Prostate gland (tissue), 2 donors: ENCODE measurements at regions not wholly inside any gene's neighbourhood (a gene's known extent, or its start where the extent isn't known, plus 50 kb on each side); places are given as distances from the start of the nearest gene placed in this dataset.

Experiments used
- POLR2A ChIP-seq: fragments of 450-650 bp; IDR thresholded peaks from one replicate; pipeline ENCODE4 v1.6.1; 2016; ENCODE audit warnings: antibody characterized with exemption, mild to moderate bottlenecking
- TF ChIP-seq, protein P1 (sequence below), 4 experiments: fragments of 200-600 bp in 2 of 4; fragments of 450-650 bp in 2 of 4; sonication (generic) in 2 of 4; IDR thresholded peaks; 1 replicate in 3 of 4; 2 replicates in 1 of 4; pipeline ENCODE4 v1.5.1; 2016 to 2019; ENCODE audit warnings: antibody characterized with exemption in 4 of 4, mild to moderate bottlenecking in 2 of 4, moderate library complexity in 2 of 4

DNA sequence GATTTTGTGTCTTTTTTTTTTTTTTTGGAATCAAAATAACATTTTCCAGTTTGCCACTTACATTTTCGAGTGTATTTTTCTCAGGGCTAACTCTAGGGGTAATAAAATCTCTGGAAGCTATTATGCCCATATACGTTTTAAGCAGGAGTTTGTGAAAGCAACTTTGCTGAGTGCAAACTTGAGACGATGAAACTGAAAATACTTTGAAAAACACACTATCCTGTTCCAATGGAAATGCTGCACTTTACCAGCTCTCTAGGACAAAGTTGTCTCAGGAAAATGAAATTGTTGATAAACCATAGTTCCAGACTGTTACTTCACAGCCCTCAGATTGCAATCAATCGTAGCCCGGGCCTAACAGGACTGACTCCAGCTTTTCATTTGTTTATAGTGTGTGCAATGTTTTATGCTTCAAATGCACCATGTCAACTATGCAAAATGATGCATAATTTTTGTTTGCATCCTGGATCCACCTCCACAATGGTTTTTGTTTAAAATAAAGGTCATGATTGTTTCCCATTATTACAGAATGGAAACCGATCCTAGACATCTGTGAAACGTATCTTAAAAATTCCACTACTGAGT is 220.6 kb upstream of the PKN2 start:
- TF ChIP-seq, protein P1, sequence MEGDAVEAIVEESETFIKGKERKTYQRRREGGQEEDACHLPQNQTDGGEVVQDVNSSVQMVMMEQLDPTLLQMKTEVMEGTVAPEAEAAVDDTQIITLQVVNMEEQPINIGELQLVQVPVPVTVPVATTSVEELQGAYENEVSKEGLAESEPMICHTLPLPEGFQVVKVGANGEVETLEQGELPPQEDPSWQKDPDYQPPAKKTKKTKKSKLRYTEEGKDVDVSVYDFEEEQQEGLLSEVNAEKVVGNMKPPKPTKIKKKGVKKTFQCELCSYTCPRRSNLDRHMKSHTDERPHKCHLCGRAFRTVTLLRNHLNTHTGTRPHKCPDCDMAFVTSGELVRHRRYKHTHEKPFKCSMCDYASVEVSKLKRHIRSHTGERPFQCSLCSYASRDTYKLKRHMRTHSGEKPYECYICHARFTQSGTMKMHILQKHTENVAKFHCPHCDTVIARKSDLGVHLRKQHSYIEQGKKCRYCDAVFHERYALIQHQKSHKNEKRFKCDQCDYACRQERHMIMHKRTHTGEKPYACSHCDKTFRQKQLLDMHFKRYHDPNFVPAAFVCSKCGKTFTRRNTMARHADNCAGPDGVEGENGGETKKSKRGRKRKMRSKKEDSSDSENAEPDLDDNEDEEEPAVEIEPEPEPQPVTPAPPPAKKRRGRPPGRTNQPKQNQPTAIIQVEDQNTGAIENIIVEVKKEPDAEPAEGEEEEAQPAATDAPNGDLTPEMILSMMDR (IDR thresholded peaks at IDR 0.05): no peak
- TF ChIP-seq POLR2A: no peak
